Fibroblast of pulmonary artery (primary cell): ENCODE measurements at regions not wholly inside any gene's neighbourhood (a gene's known extent, or its start where the extent isn't known, plus 50 kb on each side); places are given as distances from the start of the nearest gene placed in this dataset.
A peak's percentile ranks its signal among the peaks of the same experiment; 100 is the strongest.
"Not testable (repeated sequence)": the region's sequence is repeated elsewhere in the genome, so short reads cannot be mapped to it uniquely, and the experiment has no call there.

ENCODE experiments used
- DNase-seq: peaks from one replicate; pipeline ENCODE4 v3.0.0-alpha.2; 2010; ENCODE audit warnings: low read depth
- H3K4me3 ChIP-seq: replicated peaks from 2 replicates; pipeline ENCODE4 v1.5.1; 2011; ENCODE audit warnings: low read depth, mild to moderate bottlenecking, control low read depth, low read length, moderate library complexity
- CTCF ChIP-seq: IDR thresholded peaks from 2 replicates; pipeline ENCODE4 v1.5.1; 2011; ENCODE audit warnings: mild to moderate bottlenecking, control low read depth, low read length, inconsistent platforms; ENCODE audit errors: missing control alignments

- DNase-seq = no peak
- no peak overlapping the region for H3K4me3 ChIP-seq
- TF ChIP-seq CTCF = no peak
These were observed 615.3 kb downstream of the PDHA2 start for GRCh38 chr4:96455045-96455720.

- not testable (repeated sequence) for H3K4me3 ChIP-seq, DNase-seq
These were observed 618.1 kb downstream of the PDHA2 start for GRCh38 chr4:96458031-96458430.

- DNase-seq = no peak
- H3K4me3 ChIP-seq = no peak overlapping the region
- TF ChIP-seq CTCF = no peak
These were observed 619.2 kb downstream of the PDHA2 start for GRCh38 chr4:96459105-96459504.

GRCh38 chr4:96465834-96466233, 625.9 kb downstream of the PDHA2 start:
- no peak overlapping the region for H3K4me3 ChIP-seq
- TF ChIP-seq CTCF = no peak
- no peak for DNase-seq

- H3K4me3 ChIP-seq = no peak overlapping the region
- DNase-seq = peak; percentile 1
- no peak for TF ChIP-seq CTCF
These were observed 632.3 kb downstream of the PDHA2 start for GRCh38 chr4:96471956-96472867.

- H3K4me3 ChIP-seq = no peak overlapping the region
- no peak for TF ChIP-seq CTCF
- no peak for DNase-seq
These were observed 633.4 kb downstream of the PDHA2 start for GRCh38 chr4:96473246-96473645.

GRCh38 chr4:96483308-96484030, 643.6 kb downstream of the PDHA2 start:
- no peak for TF ChIP-seq CTCF
- no peak for DNase-seq
- no peak overlapping the region for H3K4me3 ChIP-seq
